ENCODE measurements at regions not wholly inside any gene's neighbourhood (a gene's known extent, or its start where the extent isn't known, plus 50 kb on each side); places are given as distances from the start of the nearest gene placed in this dataset.

- H4K20me1 ChIP-seq (ENCODE audit: control insufficient read depth, extremely low read depth, insufficient read depth, low read length): no peaks in the 10 kb centered on the region
- H2AFZ ChIP-seq (ENCODE audit: low read length): no peak overlapping the region
- no peak overlapping the region for H3K9ac ChIP-seq (ENCODE audit: insufficient read depth, low read length)
- H3K9me3 ChIP-seq (ENCODE audit: control insufficient read depth, insufficient read depth, low read depth, low read length): no peaks in the 10 kb centered on the region
- H3K4me2 ChIP-seq (ENCODE audit: extremely low read depth, insufficient read depth, low read length): no peak overlapping the region
- DNase-seq (ENCODE audit: low read depth in 2 of 2): peak; percentile 39 to 48
- no peaks in the 10 kb centered on the region for H3K79me2 ChIP-seq (ENCODE audit: control insufficient read depth, insufficient read depth, low read length)
- no peak overlapping the region for H3K27ac ChIP-seq (ENCODE audit: insufficient read depth, low read length)
- no peak overlapping the region for H3K4me3 ChIP-seq (replicated peaks in 1 of 4; ENCODE audit: control extremely low read depth in 1 of 4, insufficient read depth in 1 of 4, low read depth in 3 of 4, low read length in 4 of 4)
- no peaks in the 10 kb centered on the region for H3K27me3 ChIP-seq (ENCODE audit: control insufficient read depth, insufficient read depth, low read length)
- TF ChIP-seq EZH2 (IDR thresholded peaks at IDR 0.05; ENCODE audit: low read length, missing control alignments) (no peak), CTCF (conservative IDR thresholded peaks at IDR 0.05 in 1 of 2, IDR thresholded peaks at IDR 0.05 in 1 of 2; ENCODE audit: low read depth in 1 of 2, low read length in 2 of 2) (no peak)
- no peaks in the 10 kb centered on the region for H3K36me3 ChIP-seq (ENCODE audit: control insufficient read depth, insufficient read depth, low read length)
- H3K4me1 ChIP-seq (ENCODE audit: control insufficient read depth, extremely low read depth, insufficient read depth, low read length): peaks cover 8% of the 10 kb centered on the region
These were observed 162.9 kb downstream of the SEC14L1 start for GRCh38 chr17:77303620-77304019.

GRCh38 chr17:77304051-77304745 is 163.4 kb downstream of the SEC14L1 start:
- Histone ChIP-seq H3K36me3 (ENCODE audit: control insufficient read depth, insufficient read depth, low read length) (no peaks in the 10 kb centered on the region), H3K27ac (ENCODE audit: insufficient read depth, low read length) (no peak overlapping the region), H3K4me2 (ENCODE audit: extremely low read depth, insufficient read depth, low read length) (no peak overlapping the region), H3K27me3 (ENCODE audit: control insufficient read depth, insufficient read depth, low read length) (no peaks in the 10 kb centered on the region), H3K4me1 (ENCODE audit: control insufficient read depth, extremely low read depth, insufficient read depth, low read length) (peaks cover 12% of the 10 kb centered on the region), H3K9me3 (ENCODE audit: control insufficient read depth, insufficient read depth, low read depth, low read length) (no peaks in the 10 kb centered on the region), H3K79me2 (ENCODE audit: control insufficient read depth, insufficient read depth, low read length) (no peaks in the 10 kb centered on the region), H3K4me3 (replicated peaks in 1 of 4; ENCODE audit: control extremely low read depth in 1 of 4, insufficient read depth in 1 of 4, low read depth in 3 of 4, low read length in 4 of 4) (no peak overlapping the region), H2AFZ (ENCODE audit: low read length) (no peak overlapping the region), H4K20me1 (ENCODE audit: control insufficient read depth, extremely low read depth, insufficient read depth, low read length) (no peaks in the 10 kb centered on the region), H3K9ac (ENCODE audit: insufficient read depth, low read length) (no peak overlapping the region)
- TF ChIP-seq CTCF (conservative IDR thresholded peaks at IDR 0.05 in 1 of 2, IDR thresholded peaks at IDR 0.05 in 1 of 2; ENCODE audit: low read depth in 1 of 2, low read length in 2 of 2): no peak
- TF ChIP-seq EZH2 (IDR thresholded peaks at IDR 0.05; ENCODE audit: low read length, missing control alignments): no peak
- peak; percentile 33 to 55 for DNase-seq (ENCODE audit: low read depth in 2 of 2)

GRCh38 chr17:77304746-77305473 is 164.1 kb downstream of the SEC14L1 start:
- no peaks in the 10 kb centered on the region for H3K79me2 ChIP-seq (ENCODE audit: control insufficient read depth, insufficient read depth, low read length)
- no peak for TF ChIP-seq CTCF (conservative IDR thresholded peaks at IDR 0.05 in 1 of 2, IDR thresholded peaks at IDR 0.05 in 1 of 2; ENCODE audit: low read depth in 1 of 2, low read length in 2 of 2)
- no peak for TF ChIP-seq EZH2 (IDR thresholded peaks at IDR 0.05; ENCODE audit: low read length, missing control alignments)
- no peak overlapping the region for H3K4me2 ChIP-seq (ENCODE audit: extremely low read depth, insufficient read depth, low read length)
- H3K27me3 ChIP-seq (ENCODE audit: control insufficient read depth, insufficient read depth, low read length): no peaks in the 10 kb centered on the region
- H3K36me3 ChIP-seq (ENCODE audit: control insufficient read depth, insufficient read depth, low read length): no peaks in the 10 kb centered on the region
- H3K4me3 ChIP-seq (replicated peaks in 1 of 4; ENCODE audit: control extremely low read depth in 1 of 4, insufficient read depth in 1 of 4, low read depth in 3 of 4, low read length in 4 of 4): no peak overlapping the region
- H3K9ac ChIP-seq (ENCODE audit: insufficient read depth, low read length): no peak overlapping the region
- no peak overlapping the region for H3K27ac ChIP-seq (ENCODE audit: insufficient read depth, low read length)
- H2AFZ ChIP-seq (ENCODE audit: low read length): no peak overlapping the region
- DNase-seq (ENCODE audit: low read depth in 2 of 2): no peak
- H3K9me3 ChIP-seq (ENCODE audit: control insufficient read depth, insufficient read depth, low read depth, low read length): no peaks in the 10 kb centered on the region
- peaks cover 16% of the 10 kb centered on the region for H3K4me1 ChIP-seq (ENCODE audit: control insufficient read depth, extremely low read depth, insufficient read depth, low read length)
- no peaks in the 10 kb centered on the region for H4K20me1 ChIP-seq (ENCODE audit: control insufficient read depth, extremely low read depth, insufficient read depth, low read length)
